Bronchial epithelial cell (primary cell): ENCODE measurements at regions not wholly inside any gene's neighbourhood (a gene's known extent, or its start where the extent isn't known, plus 50 kb on each side); places are given as distances from the start of the nearest gene placed in this dataset.
"Not testable (repeated sequence)": the region's sequence is repeated elsewhere in the genome, so short reads cannot be mapped to it uniquely, and the experiment has no call there.

ENCODE experiments used
- DNase-seq: peaks from one replicate; pipeline ENCODE4 v3.0.0-alpha.2; 2010; ENCODE audit warnings: low read depth
- FAIRE-seq: peaks from 2 replicates; lab custom pipeline; 2011; peaks lifted over from hg19 to GRCh38; lab: Jason Lieb, UNC
- H3K27me3 ChIP-seq: 2 replicates; pipeline ENCODE4 v1.5.1; 2011; ENCODE audit warnings: low read length; ENCODE audit not compliant: control insufficient read depth, insufficient read depth
- H3K36me3 ChIP-seq: 2 replicates; pipeline ENCODE4 v1.5.1; 2011; ENCODE audit warnings: low read length; ENCODE audit not compliant: control insufficient read depth, insufficient read depth
- H3K4me3 ChIP-seq: 2 replicates; pipeline ENCODE4 v1.5.1; 2011; ENCODE audit warnings: mild to moderate bottlenecking, low read depth, low read length, control low read depth
- TF ChIP-seq, protein P1 (sequence below): IDR thresholded peaks from 2 replicates; pipeline ENCODE4 v1.5.1; 2011; ENCODE audit warnings: mild to moderate bottlenecking, moderate library complexity, low read length, control low read depth, inconsistent platforms; ENCODE audit not compliant: insufficient read depth, severe bottlenecking

DNA sequence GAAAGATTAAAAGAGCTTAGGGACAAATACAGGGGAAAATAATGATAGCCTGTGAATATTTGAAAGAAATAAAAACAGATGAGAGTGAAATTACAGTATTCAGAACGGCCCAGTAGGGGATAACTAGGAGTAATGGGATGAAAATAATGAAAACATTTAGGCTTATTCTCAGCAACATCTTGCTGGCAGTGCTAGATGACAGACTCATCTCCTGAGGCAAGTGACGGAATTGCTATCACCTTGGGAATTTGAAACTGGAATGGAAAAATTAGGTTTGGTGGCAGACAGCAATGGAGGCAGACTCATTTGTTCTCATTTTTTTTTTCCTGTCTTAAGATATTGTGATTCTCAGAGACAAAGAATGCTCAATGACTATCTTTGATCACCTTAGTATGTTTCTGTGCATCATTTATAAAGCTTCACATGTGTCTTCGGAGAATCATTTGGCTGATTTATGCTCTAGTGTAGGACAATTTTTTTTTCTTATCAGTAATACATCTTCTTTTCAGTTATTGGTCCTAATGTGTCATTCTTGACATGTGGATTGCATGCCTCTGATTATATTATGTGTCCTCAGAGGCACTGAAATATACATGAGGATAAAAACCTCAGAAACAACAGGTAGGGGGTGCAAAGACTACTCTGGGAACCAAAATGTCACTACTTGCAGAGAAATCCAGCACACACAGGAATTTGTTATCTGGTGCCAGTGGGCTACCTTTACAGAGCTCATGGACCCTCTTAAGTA lies 711.7 kb downstream of the EDEM1 start:
- FAIRE-seq = no peak
- Histone ChIP-seq H3K36me3 (no peaks in the 10 kb centered on the region), H3K4me3 (no peak overlapping the region), H3K27me3 (no peaks in the 10 kb centered on the region)
- TF ChIP-seq, protein P1, sequence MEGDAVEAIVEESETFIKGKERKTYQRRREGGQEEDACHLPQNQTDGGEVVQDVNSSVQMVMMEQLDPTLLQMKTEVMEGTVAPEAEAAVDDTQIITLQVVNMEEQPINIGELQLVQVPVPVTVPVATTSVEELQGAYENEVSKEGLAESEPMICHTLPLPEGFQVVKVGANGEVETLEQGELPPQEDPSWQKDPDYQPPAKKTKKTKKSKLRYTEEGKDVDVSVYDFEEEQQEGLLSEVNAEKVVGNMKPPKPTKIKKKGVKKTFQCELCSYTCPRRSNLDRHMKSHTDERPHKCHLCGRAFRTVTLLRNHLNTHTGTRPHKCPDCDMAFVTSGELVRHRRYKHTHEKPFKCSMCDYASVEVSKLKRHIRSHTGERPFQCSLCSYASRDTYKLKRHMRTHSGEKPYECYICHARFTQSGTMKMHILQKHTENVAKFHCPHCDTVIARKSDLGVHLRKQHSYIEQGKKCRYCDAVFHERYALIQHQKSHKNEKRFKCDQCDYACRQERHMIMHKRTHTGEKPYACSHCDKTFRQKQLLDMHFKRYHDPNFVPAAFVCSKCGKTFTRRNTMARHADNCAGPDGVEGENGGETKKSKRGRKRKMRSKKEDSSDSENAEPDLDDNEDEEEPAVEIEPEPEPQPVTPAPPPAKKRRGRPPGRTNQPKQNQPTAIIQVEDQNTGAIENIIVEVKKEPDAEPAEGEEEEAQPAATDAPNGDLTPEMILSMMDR = no peak
- DNase-seq = no peak

DNA sequence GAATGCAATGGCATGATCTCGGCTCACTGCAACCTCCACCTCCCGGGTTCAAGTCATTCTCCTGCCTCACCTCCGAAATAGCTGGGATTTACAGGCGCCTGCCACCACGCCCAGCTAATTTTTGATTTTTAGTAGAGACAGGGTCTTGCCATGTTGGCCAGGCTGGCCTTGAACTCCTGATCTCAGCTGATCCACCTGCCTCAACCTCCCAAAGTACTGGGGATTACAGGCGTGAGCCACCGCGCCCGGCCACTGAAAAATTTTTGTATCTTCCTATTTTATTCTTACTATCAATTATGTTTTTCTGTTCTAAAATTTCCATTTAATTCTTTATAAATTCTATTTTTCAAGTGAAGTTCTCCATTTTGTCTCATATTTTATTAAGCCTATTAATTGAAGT lies 730.4 kb downstream of the EDEM1 start:
- no peak overlapping the region for H3K4me3 ChIP-seq
- no peak for FAIRE-seq
- no peak for DNase-seq

DNA sequence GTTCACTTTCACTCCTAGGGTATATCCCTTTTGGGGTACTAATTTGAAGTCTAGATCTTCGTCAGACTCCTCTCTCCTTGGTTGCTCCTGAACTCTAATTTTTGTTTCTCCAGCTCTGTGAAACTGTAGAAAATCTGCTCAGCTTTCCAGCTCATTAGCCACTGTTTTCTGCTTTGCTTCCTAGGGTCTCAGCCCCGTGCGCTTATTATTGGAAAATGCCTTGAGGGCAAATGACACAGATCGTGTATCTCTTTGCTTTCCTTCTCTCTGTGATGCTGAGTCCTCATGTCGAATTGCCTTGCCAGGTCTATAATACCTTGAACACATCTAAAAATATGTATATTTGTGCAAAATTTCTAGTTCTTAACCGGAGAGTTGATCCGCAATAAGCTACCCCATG lies 731.1 kb downstream of the EDEM1 start:
- DNase-seq (no peak), FAIRE-seq (no peak)
- H3K27me3 ChIP-seq = no peaks in the 10 kb centered on the region
- H3K4me3 ChIP-seq = no peak overlapping the region
- TF ChIP-seq, protein P1 = no peak
- H3K36me3 ChIP-seq = no peaks in the 10 kb centered on the region

More for the DNA sequence above, 730.4 kb downstream of the EDEM1 start:
- no peaks in the 10 kb centered on the region for H3K27me3 ChIP-seq
- TF ChIP-seq, protein P1 = no peak
- no peaks in the 10 kb centered on the region for H3K36me3 ChIP-seq

DNA sequence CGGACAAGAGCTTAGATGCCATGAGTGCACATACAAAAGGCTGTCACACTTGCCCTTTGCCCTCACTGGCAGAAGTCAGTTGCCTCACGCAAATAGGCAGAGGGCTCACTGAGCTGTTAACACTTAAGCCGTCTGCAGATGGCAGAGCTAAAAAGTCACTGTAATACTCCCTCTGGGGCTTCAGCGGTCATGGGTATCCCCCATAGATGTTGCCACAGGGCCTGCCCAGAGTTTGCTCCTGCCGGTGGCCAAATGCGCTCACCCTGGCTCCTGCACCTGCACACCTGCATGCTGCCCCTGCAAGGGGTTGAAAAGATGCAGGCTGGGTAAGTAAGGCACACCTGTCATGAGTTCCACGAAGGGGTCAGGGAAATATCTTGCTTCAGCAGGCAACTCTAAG lies 741.5 kb downstream of the EDEM1 start:
- no peak overlapping the region for H3K4me3 ChIP-seq
- FAIRE-seq (no peak), DNase-seq (no peak)
- H3K36me3 ChIP-seq = no peaks in the 10 kb centered on the region
- TF ChIP-seq, protein P1 = no peak
- H3K27me3 ChIP-seq = no peaks in the 10 kb centered on the region

DNA sequence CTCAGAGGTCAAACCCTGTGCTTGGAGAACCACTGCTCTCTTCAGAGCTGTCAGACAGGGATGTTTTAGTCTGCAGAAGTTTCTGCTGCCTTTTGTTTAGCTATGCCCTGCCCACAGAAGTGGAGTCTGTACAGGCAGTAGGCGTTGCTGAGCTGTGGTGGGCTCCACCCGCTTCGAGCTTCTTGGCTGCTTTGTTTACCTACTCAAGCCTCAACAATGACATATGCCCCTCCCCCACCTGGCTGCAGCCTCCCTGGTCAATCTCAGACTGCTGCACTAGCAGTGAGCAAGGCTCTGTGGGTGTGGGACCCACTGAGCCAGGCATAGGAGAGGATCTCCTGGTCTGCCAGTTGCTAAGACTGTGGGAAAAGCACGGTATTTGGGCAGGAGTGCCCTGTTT lies 756.6 kb downstream of the EDEM1 start:
- not testable (repeated sequence) for H3K4me3 ChIP-seq, DNase-seq, H3K27me3 ChIP-seq, FAIRE-seq, H3K36me3 ChIP-seq

DNA sequence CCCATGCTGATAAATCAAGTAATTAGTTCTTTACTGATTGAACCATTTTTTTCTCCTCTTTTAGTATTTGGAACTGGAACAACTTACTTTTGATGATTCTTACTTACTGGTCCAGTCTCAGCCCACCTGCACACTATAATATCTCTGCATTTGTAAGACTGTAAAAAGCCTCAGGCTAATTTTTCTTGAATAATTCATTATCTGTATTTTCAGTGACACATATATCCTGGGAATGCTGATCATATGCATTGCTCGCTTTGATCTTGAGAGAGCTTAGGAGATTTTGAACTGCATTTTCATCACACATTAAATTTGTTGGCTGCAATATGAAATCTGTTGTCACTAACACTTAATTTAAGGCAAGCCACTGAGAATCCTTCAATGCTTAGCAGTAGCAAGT lies 760.6 kb downstream of the EDEM1 start:
- TF ChIP-seq, protein P1 = no peak
- FAIRE-seq (no peak), DNase-seq (peak; percentile 2)
- no peak overlapping the region for H3K4me3 ChIP-seq
- no peaks in the 10 kb centered on the region for H3K27me3 ChIP-seq
- H3K36me3 ChIP-seq = no peaks in the 10 kb centered on the region
